ENCODE measurements at regions not wholly inside any gene's neighbourhood (a gene's known extent, or its start where the extent isn't known, plus 50 kb on each side); places are given as distances from the start of the nearest gene placed in this dataset.
A peak's percentile ranks its signal among the peaks of the same experiment; 100 is the strongest.
"Not testable (repeated sequence)": the region's sequence is repeated elsewhere in the genome, so short reads cannot be mapped to it uniquely, and the experiment has no call there.

DNA sequence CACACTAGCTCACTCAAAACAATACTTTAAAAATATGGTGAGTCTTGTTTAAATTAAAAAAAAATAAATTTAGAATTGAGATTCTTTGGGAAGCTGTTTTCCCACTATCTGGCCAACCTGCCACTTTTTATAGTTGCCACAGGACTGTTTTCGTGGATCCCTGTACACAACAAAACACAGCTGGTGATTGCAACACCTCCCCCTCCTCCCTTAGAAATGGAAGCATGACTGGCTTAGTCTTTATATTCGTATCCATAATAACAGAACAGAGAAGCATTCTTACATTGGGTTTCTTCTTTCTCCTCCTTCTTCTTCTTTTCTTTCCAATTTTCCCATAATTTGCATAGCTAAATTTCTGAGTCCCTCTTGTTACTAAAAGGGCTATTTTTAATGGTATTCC, 79.5 kb upstream of the GJB6 start:
- DNase-seq, result no peak

DNA sequence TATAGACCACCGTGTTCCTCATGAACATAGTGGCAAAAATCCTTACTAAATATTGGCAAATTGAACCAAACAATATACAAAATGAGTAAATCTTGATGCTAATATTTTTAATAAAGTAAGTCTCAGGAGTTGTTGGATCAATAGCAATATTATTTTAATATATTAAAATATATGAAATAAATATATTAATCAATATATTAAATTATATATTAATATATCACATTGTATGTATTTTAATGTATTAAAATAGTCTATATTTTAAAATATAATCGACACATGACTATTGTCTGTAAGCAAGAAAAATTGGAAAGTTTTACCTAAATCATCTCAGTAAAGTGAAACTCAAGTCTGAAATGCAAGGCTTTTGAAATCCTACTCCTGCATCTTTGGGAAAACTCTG, 78.9 kb upstream of the GJB6 start:
- DNase-seq, result no peak

DNA sequence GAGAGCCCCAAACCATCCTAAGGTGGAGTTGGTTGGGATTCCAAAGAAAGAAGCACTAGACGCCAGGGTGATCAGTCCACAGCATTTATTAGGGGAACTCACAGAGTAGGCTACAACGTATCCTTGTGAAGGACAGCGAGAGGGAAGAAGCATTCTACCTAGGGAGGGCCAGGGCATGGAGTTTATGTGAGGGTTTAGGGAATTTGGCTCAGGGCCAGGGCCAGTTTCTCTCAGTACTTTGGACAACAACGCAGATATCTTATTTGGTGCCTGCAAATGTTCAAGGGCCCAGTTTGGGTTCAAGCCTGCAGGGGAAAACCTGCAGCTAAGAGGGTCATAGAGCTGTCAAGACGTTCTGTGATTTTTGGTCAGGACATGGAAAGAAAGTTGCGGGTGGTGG, 73.9 kb upstream of the GJB6 start:
- DNase-seq, result no peak

DNA sequence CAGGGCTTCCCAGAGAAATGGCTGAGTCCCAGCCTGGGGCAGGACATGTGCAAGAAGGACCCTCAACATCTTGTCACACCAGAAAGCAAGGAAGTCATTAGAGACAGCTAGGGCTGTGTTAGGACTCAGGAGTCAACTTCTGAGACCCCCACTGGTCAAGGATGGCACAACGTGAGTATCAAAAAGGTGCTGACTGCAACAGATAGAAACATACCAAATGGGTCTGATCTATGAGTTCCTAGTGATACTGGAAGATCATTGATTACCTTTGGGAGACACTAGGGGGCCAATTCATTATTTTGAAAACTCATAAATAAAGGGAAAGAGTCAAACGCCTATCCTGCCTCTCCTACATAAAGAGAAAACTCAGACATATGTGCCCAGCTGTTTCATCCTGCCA, 73.5 kb upstream of the GJB6 start:
- DNase-seq, result no peak

DNA sequence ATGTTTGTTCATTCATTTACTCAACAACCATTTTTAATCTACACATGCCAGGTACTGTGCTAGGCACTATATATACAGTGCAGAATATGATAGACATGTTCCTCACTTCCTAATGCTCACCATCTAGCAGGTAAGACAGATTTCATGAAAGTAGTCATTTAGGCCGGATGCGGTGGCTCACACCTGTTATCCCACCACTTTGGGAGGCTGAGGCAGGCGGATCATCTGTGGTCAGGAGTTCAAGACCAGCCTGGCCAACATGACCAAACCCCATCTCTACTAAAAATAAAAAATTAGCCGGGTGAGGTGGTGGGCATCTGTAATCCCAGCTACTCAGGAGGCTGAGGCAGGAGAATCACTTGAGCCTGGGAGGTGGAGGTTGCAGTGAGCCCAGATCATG, 71.9 kb upstream of the GJB6 start:
- DNase-seq, result not testable (repeated sequence)

DNA sequence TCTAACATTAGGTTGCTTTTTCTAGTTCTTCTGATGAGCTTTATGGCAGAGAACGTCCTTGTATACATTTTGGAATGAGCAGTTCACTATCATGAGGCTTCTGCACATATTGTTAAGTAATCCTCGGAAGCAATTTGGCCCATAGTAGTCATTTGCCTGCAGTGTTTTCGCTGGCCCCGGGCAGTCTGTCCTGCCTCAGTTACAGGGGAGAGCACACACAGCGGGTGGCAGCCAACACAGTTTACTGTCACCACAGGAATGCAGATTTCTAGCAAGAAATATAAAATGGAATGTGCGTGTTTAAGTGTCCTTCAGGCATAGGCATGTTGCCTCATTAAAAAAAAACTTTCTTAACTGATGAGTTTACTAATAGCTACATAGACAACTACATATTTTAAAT, 71.5 kb upstream of the GJB6 start:
- no peak for DNase-seq

DNA sequence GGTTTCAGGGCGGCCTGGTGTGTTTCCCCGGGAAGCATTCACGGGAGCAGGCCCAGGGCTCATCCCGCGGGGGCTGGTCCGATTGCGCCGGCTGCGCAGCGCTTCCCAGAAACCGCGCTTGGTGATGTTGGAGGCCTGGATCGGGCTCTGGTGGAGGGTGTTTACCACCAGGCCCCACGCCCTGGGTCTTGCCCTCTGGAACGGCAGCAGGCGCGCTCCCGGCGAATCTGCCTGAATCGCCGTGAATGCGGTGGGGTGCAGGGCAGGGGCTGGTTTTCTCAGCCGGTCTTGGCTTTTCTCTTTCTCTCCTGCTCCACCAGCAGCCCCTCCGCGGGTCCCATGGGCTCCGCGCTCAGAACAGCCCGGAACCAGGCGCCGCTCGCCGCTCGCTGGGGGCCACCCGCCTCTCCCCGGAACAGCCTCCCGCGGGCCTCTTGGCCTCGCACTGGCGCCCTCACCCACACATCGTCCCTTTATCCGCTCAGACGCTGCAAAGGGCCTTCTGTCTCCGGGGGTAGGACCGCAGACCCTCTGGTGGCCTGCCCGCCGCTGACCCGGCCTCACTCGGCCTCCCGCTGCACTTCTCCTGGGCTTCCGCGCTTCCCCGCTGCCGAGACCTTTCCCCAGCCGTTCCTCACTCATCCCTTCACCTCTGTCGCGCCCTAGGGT, 69.4 kb upstream of the GJB6 start:
- DNase-seq, result peak; percentile 69

DNA sequence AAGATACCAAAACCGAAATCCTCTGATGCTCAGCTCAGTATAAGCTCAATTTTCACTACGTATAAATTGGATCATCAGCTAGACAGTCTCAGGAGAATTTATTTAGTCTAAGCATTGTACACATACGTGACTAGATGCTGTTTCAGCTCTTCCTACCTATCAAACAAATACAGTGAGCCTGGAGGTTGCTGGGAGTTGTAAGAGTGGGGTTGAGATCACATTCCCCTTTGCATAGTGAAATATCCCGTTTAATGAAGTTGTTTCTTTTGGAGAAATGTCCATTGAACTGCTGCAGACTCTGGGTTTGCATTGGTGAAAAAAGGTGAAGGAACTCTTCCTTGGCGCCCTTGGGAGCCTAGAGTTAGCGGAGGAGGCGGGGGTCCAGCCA, 68.9 kb upstream of the GJB6 start:
- DNase-seq, result no peak

DNA sequence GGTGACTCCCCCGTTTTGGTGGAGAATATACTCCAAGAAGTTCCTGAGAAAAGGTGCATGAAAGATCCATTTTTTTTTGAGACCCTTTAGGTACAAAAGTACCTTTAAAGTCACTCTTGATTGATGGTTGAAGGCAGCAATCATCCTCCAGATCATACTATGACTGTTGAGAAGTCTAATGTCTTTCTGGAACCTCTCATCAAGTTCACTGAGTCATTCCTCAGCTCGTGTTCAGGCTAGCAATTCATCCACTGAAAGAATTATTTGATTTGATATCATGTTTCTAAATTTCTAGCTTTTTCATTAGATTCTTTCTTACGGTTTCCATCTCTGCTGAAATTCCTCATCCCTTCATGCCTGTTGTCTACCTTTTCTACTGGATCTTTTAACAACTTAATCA, 65.1 kb upstream of the GJB6 start:
- no peak for DNase-seq

DNA sequence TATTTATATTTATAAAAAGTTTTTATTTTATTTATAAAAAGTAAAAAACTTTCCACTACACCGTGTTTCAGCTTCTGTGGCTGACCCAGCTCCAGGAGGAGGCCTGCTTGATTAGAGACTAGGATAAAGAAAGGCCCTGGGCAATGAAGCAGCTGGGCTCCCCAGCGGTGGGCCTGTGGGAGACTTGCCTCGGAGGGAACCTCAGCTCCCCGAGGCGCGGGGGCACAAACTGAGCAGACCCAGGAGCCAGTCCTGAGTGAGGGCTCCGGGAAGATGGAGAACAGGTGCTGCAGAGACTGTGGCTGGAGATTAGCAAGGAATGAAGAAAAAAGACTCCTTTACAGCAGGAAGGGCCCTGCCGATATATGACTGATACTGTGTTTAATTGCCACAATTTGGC, 63.8 kb upstream of the GJB6 start:
- DNase-seq, result no peak

DNA sequence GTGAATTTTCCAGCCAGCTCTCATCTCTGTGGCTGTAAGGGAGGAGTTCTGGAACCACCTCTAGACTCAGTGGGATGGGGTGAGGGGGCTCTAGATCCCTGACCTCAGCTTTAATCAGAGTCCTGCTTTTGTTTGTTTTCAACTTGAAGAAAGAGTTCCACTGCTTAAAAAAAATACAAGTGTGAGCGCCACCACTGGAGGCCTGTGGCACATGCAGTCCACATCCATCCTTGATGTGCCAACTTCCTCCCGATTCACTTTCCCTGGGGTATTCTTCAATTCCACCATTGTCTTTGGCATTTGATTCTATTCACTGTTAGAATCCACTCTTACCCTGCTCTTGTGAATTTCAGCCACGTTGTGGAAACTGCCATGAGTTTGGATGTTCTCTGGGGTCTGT, 62.4 kb upstream of the GJB6 start:
- no peak for DNase-seq

DNA sequence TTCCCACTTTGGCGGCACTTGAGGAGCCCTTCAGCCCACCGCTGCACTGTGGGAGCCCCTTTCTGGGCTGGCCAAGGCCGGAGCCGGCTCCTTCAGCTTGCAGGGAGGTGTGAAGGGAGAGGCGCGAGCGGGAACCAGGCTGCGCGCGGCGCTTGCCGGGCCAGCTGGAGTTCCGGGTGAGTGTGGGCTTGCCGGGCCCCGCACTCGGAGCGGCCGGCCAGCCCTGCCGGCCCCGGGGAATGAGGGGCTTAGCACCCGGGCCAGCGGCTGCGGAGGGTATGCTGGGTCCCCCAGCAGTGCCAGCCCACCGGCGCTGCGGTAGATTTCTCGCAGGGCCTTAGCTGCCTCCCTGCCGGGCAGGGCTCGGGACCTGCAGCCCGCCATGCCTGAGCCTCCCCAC, 60.2 kb upstream of the GJB6 start:
- DNase-seq, result not testable (repeated sequence)

DNA sequence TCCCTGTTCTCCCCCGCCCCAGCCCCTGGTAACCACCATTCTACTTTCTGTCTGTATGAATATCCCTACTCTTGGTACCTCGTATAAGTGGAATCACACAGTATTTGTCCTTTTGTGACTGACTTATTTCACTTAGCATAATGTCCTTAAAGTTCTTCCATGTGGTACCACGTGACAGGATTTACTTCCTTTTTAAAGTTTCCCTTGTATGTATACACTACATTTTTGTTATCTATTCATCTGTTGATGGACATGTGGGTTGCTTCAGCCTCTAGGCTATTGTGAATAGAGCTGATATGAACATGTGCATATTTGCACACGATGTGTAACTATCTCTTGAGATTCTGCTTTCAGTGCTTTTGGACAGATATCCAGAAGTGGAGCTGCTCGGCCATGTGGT, 59.6 kb upstream of the GJB6 start:
- DNase-seq, result no peak

DNA sequence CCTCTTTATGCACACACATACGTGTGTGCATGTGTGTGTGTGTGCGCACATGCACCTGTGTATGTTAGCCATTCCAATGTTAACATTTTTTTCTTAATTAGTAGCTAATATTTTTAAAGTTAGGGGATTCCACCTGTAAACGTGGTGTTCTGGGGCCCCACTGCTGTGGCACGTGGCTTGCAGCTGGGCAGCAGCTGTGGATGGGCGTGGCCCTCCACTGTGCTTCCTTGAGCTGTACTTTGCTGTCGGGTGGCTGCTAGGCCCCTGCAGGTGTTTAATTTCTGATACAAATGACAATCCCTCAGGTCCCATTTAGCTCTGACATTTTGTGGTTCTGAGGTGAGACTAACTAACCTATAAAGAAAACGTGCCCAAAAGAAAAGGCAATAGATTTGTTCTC, 58.9 kb upstream of the GJB6 start:
- DNase-seq, result no peak

DNA sequence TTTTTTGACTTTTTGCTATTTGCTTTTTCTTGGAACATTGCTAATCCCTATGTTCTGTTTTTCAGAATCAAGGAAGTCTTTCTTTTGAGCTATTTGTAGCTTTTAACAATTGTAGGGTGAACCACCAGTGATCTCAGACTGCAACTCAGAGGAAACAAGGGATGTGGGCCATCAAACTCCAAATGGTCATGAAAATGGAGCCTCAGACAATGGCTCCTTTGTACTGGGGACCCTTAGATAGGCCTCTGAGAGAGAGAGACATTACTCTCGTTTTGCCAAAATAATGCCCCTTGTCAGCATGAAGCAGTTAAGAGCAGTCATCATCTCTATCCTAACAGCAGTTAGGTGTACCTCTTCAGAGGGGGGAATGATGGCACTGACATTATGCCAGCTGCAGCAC, 56.4 kb upstream of the GJB6 start:
- no peak for DNase-seq

DNA sequence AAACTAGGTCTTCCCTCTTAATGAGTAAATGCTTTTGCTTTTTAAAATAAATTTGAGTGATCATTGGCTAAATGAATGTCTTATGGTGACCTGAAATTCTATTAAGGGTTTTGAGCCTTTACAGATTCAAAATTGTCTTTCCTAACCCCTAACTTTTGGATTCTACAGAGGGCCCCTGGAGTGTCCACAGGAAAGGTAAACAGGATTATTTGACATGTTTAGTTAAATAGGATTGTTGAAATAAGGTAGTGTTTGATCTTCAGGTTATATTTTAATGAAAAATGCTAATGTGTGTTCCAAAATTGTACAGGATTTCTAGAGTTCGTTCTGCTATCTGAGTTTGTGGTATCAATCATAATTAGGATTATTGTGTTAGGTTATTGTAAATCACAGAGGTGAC, 55.9 kb upstream of the GJB6 start:
- DNase-seq, result no peak

DNA sequence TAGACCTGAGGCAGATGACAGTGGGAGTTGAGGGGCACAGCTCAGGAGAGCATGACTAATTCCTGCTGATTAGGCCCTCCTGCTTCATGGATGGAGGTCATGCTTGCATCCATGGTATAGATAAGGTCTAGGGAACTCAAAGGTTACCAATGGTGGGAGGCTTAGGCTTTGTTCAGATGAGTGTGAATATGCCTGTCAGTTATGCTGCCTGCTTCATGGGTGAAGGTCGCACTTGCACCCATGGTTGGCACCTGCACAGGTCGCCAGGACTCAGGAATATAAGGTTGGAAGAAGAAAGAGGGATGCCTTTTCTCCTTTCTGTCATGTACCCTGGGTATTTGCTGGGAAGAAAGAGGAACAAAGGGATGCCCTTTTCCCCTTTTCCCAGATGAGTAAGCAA, 53.4 kb upstream of the GJB6 start:
- no peak for DNase-seq
